HG02798 (cell line): ENCODE measurements at regions not wholly inside any gene's neighbourhood (a gene's known extent, or its start where the extent isn't known, plus 50 kb on each side); places are given as distances from the start of the nearest gene placed in this dataset.
A peak's percentile ranks its signal among the peaks of the same experiment; 100 is the strongest.

Source experiments
- ATAC-seq: cut with Tn5 transposase; IDR thresholded peaks from one replicate; pipeline ENCODE4 v1.9.1; 2021; ENCODE audit warnings: mild to moderate bottlenecking; ENCODE audit not compliant: unreplicated experiment, poor library complexity

DNA sequence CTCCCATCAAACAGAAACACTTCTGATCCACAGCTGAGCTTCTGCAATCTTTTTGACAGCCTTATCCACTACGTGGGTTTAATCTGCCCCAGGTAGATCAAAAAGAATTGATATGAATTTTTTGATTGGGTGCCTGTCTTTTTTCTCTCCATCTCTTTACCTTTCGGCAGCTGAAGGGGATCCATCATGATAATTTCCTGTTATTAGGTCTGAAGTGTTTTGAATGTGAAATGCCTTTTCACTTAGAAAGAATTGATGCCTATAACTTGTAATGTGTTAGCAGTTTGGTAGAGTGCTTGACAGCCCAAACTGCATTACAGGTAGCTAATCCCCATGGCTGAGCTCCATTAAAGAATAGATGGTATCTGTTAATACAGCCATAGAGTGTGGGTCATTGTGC lies 745.4 kb downstream of the TLR4 start:
- no peak for ATAC-seq

DNA sequence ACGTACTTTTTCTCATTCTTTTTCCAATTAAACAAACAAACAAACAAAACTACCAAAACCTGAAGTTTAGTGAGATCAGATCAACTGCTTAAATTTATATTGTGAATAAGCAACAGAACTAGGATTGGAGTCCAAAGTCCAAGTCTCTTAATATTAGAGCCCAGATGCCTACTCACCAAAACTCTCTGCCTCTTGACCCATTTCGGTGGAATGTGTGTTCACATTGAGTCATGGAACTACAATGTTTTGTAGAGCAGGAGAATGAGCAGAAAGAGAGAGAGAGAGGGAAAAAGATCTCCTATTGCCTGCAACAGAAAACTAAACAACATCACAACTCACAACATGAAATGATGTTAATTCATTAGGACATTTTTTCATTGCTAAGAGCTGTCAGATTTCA lies 751.1 kb downstream of the TLR4 start:
- ATAC-seq: no peak

DNA sequence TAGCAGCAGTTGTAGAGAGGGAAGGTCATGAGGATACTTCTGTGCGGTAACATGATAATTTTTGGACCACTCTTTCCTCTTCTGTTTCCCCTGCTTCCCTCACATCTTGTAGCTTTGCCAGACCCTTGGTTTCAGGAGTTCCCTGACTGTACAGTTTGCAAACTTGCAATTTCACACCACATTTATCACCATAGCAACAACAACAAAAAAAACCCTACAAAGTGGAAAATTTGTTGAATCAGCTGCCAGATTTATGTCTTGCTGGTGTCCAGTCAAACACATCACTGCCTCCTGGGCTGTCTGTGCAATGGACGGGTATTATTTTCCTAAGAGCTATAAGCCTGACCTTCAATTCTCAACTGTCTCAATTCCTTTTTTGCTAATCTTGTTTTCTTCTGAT lies 751.6 kb downstream of the TLR4 start:
- ATAC-seq: no peak

DNA sequence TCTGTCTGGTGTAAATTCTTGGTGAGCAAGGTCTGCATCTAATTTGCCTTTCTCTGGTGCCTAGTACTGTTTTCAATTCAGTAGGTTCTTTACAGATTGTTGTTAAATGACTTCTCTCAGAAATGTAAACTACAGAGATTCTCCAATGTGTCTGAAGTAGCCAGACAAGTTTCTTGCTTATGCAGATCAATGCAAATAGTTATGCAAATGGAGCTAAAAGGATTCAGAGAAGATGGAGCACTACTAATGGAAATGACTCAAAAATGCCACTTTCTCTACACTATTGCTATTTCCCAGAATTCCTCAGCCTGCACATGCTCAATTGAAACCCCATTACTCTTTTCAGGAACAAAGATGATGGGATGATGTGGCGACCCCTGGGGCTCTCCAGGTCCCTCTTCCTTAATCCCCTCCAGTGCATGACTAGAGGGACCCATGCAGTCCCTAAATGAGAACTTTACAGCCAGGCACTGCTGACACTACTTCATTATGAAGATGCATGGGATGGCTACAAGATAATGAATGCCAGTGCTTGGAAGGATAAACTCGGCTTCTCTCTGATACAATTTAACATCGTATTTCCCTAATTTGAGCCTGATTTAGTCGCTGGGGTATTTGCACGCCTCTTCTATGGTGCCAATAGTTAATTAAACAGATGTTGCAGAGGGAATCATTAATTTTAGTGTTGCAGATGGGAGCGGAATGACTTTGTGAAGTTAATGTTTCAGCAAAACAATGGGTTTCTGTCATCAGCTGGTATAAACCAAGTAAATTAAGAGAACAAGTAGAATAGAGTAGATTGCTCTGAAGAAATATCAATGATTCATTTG lies 753.2 kb downstream of the TLR4 start:
- ATAC-seq: no peak

DNA sequence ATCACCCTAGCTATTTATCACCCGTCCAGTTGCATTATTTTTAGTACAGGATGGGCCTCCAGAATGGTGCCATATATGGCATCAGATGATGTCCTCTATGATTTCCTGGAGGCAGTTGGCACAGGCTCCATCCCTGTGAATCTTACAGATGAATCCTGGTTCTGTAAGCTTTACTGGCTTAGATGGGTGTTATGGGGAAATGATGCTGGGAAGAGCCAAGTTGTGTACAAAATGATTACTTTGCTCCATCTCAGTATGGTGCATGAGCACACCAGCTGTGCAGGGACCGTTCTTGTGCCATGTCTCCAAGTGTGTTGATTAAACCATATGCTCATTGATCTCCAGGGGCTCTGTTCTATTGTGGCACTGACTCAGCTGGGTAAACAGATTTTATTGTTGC lies 755.7 kb downstream of the TLR4 start:
- no peak for ATAC-seq

DNA sequence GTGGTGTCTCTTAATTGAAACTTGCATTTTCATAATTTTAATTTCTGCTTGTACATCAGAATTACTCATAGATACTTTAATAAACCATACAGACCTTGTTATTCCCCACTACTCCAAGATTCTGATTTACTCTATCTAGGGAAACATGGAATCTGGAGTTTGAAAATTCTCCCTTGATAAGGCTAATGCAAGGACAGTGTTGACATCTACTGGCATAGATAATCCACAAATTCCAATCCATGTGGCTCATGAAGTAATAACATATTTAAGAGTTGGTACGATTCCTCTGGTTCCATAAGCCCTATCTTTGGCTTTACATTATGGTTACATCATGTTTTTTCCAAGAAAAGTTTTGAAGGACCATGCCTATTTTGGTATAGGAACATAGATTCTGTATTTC lies 759.2 kb downstream of the TLR4 start:
- no peak for ATAC-seq

DNA sequence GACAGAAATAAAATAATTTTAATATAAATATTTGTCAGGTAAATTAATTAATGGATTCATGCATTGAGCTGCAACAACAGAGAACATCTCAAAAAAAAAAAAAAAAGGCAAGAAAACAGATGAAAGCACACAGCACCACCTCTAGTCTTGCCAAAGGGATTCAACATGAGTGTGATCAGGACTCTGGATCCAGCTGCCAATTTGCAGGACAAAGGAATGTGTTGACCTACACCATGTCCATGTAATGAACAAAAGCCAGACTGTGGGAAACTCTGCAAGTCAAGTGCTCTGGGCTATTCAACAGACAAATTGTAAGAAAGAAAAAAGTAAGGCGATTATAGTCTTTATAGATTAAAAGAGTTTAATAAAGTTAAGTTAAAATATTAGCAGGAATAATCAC lies 769.3 kb downstream of the TLR4 start:
- ATAC-seq: no peak

DNA sequence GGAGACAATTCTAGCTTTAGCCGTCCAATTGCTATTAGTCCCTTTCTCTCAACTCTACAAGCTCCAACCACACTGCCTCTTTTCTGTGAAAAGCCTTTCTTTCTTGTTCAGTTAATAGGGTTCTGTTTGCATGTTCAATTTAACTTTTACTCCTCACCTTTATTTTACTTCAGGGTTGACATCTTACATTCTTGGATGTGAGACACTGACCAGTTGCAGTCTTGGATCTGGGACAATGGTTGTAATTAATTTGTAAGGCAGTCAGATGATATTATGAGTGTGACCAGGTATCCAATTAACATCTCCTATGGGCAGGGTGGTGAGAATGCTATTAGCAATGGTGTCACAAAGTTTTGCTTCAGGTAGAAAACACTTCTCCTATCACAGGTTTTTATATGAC lies 774.5 kb downstream of the TLR4 start:
- ATAC-seq: no peak

DNA sequence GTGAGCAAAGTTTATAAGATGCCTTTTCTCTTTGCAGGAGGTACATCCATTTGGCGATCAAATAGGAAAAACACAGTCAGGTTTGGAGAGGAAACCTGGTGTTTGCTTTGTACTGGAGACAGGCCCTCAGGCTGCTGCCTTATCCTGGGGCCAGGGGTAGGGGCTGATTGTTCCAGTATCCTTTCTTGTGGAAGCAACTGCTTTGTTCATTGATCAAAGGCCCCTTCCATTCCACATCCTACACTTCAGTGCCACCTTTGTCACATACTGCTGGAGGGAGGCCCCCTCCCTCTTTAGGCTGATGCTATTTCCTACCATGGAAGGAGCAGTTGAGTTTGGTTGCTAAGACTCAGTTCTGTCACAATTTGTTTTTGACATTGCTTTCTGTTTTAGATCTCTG lies 778.1 kb downstream of the TLR4 start:
- no peak for ATAC-seq

DNA sequence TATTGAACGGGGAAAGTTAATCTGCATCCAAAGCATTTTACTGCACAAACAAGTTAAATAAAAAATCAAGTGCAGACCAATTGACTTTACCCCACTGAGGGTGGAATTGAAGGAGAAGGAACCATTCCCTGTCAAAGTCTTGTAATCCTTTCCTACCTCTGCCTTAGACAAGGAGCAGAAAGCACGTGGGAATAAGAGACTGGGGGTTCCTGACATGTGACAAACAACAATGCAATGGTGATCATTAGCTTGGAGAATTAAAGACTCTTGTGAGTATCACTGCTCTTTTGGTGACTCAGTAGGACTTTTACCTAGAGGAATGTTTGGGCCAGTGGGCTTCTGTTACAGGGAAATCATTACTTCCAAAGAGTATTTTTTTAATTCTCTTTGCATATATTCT lies 779.5 kb downstream of the TLR4 start:
- ATAC-seq: no peak

DNA sequence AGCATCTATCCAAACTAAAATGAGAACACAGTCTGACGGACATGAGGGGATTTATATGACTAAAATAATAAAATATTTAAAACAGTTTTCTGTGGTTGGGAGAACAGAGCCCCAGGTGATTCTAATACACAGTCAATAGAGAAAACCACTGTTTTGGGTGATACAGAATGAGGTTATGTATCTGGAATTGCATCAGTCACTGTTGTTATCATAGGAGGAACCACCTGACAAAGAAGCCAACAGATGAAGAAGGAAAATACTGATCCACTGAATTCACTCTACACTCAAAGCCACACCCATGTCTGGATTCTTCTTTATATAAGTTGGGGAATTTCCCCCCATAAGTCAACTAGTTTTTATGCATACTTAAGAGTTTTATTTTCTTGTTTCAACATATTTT lies 799.0 kb downstream of the TLR4 start:
- ATAC-seq: no peak

DNA sequence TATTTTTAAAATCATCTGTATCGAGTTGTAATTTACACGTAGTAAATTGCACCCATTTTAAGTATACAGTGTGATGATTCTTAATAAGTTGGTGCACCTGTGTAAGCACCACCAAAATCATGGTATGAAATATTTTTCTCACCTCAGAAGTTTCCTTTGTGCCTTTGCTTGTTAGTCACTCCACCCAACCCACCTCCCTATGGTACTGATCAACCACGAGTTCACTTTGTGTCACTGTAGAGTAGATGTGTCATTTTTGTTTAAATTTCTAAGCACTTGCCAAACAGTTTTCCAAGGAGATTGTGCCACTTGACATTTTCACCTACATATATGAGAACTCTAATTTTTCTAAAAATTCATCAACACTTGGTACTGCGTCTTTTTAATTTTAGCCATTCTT lies 806.5 kb downstream of the TLR4 start:
- ATAC-seq: no peak

DNA sequence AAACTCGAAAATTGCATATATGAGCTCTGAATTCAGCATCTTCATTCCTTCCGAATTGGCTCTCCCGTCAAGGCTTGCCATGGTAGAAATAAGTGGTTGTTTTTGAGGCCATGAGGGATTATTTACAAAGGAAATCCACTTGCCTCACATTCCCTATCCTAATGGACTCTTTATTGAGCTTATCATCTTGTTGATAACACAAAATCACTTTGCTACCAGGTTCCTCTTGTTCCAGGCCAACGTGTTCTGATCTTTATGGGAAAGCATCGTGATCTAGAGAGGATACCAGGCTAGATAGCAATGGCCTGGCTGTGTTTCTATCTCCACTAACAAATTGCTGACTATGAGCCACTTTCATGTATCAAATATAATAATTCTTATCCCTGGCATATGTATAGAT lies 811.7 kb downstream of the TLR4 start:
- no peak for ATAC-seq

DNA sequence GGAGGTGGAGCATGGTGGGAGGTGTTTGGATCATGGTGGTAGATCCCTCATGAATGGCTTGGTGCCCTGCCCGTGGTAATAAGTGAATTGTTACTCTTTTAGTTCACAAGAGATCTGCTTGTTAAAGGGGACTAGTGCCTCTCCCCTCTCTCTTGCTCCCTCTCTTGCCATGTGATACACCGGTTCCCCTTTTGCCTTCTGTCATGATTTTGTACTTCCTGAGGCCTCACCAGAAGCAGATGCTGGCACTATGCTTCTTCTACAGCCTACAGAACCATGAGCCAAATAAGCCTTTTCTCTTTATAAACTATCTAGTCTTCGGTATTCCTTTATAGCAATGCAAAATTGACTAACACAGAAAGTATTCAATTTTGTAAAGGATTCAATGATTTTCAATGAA lies 817.1 kb downstream of the TLR4 start:
- ATAC-seq: no peak

DNA sequence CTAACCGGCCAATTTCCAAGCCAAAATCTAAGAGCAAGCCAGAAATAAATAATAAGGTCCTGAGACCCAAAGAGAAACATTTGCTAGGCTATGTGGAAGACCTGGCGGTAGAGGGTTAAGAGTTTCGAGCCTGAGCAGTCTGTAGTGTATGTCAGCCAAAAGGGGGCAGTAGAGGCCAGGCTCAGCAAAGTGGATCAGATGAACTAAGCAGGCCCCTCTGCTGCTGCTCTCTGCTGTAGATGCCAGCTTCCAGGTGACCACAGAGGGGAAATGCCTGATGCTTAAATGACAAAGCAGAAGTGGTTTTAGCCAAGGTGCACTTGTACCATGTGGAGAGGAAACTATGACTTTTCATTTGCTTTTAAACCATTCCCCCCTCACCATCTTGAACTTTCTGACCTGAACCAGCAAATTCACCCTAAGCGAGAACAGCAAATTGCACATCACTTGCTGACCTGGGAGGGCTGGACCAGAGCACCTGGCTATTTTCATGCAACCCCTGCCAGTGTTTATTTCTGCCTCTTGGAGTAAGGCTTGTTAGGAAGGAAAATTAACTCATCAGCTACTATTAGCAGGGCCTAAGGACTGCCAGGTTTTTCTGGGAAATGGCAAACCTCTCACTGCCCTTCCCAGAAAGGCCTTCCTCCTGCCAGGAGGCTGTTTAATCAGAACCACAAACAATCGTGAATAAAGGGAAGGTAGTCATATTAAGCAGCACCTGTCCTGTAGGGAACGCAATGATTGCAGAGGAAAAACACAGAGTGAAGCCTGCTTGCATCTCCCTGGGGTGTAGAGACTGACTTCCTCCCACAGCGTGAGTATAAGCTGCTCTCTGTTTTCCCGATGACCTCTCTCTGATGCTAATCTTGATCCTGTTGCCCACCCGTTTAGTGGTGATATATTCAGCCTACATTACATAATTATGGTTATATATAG lies 818.2 kb downstream of the TLR4 start:
- ATAC-seq: peak; percentile 89

DNA sequence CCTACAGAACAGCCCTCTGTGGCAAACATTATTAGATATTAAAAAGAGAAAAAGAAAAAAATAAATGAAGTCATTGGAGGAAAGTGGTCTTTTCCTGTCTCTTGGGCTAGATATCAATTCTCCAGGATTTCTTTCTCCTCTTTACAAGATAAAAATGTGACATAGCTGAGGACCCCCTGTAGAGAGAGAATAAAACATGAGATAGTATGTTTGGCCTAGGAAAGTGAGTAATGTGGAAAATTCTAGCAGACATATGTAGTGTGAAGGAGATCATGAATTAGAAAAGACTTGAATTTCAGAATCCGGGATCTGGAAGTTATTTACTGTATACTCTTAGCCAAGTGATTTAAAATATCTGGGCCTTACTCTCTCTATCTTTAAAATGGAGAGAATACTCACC lies 823.1 kb downstream of the TLR4 start:
- no peak for ATAC-seq

DNA sequence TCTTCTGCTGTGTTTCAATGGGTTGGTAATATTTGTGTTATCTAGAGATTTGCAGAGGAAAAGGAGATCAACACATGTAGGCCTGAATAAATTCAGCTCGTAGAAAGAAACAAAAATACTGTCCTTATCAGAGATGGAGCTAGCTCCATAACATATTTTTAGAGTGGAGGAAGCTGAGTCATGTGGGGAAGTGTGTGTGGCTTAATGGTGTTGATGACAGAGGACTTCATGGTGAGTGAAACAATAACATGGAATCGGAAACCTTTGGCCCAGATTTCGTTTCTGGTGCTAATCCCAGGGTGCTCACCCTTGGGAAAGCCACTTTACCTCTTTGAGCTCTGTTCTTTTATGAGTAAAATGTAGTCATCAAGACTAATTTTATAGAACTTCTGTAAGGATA lies 825.0 kb downstream of the TLR4 start:
- ATAC-seq: peak; percentile 33

DNA sequence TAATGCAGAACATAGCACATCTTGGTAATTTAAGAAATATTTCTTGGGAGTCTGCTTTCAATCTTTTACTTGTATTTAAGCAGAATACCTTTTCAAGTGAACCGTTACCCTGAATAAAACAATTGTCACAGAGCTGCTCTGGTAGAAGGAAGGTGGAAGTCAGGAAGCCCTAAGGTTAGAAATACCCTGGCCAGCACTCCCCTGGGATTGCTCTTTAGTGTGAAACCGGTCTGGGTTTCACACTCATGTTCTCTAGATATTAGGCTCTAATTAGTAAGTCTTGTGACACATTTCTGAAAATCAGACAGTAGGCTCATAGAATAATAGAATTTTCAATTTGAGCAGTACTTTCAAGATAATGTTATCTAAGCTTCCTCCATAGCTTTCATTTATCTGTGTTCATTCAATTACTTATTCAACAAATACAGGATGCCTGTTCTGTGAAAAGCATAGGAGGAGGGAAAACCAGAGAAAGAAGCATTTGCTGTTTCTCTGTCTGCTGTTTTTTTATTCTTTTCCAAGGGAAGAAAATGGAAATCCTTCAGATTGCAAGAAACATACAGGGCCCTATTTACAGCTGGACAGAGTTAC lies 825.5 kb downstream of the TLR4 start:
- peak; percentile 75 for ATAC-seq

DNA sequence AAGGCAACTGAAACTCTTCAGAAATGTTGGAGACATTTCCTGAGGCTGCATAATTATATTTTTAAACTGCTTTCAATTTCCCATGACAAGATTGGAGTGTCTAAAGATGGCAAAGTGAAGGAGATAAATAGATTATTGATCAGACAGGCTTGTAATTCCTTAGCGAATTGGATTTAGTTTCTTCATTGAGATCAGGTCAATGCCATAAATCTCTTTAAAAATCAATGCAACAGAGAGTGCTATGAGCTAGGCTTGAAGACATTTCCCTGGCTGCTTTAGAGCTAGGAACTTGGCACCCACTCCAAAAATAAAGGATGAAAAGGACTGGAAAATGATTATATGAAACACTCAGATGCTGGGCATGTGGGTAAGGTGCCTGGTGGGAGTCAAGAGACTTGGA lies 828.4 kb downstream of the TLR4 start:
- no peak for ATAC-seq

DNA sequence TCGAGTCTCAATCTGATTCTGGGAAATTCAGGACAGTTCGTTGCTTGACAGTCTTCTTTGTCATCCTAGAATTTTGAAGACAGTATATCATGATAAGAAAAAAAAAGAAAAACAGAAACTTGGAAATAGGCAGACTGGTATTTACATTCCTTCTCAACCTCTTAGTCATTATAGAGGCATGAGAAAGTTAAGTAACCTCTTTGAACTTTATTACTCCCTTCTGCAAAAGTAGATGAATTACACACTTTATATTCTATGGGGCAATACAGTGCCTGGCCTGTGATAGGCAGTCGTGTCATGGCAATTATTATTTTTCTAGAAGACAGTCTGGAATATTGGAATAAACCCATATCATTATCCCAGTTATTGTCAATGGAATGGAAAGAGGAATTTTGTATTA lies 828.9 kb downstream of the TLR4 start:
- ATAC-seq: no peak

DNA sequence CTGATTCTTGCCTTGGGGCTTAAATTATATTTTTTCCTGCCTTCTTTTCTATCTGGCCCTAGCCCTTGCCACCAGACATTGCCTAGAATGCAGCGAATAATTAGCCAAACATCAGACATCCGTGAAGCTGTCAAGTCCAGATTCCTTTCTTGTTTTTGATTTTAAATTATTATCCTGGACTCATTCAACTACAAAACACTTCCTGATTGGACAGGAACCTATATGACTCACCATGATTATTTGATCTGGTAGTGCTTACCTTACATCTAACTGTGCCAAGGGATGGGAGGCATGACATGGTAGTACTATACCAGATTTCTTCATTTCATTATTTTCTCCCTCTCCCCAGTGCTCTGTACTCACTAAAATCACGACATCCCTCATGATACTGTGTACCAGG lies 829.6 kb downstream of the TLR4 start:
- ATAC-seq: no peak
